Transverse colon (tissue), 4 donors: ENCODE measurements at regions not wholly inside any gene's neighbourhood (a gene's known extent, or its start where the extent isn't known, plus 50 kb on each side); places are given as distances from the start of the nearest gene placed in this dataset.

Source experiments
- POLR2A ChIP-seq: fragments of 450-650 bp; IDR thresholded peaks from one replicate; pipeline ENCODE4 v1.6.1; 2016; ENCODE audit warnings: antibody characterized with exemption, mild to moderate bottlenecking, moderate library complexity
- POLR2AphosphoS5 ChIP-seq, 3 donors: sonication (generic); formaldehyde crosslinking; IDR thresholded peaks; one replicate each; pipeline ENCODE4 v1.6.1; 2016; ENCODE audit warnings: antibody characterized with exemption in 3 of 3
- TF ChIP-seq, protein P1 (sequence below), 5 experiments: fragments of 200-600 bp in 3 of 5; fragments of 450-650 bp in 2 of 5; sonication (generic) in 3 of 5; IDR thresholded peaks; 1 replicate in 2 of 5; 2 replicates in 3 of 5; pipeline ENCODE4 v1.5.1; 2016 to 2017; ENCODE audit warnings: antibody characterized with exemption in 5 of 5, inconsistent platforms in 3 of 5, mild to moderate bottlenecking in 2 of 5, moderate library complexity in 1 of 5

DNA sequence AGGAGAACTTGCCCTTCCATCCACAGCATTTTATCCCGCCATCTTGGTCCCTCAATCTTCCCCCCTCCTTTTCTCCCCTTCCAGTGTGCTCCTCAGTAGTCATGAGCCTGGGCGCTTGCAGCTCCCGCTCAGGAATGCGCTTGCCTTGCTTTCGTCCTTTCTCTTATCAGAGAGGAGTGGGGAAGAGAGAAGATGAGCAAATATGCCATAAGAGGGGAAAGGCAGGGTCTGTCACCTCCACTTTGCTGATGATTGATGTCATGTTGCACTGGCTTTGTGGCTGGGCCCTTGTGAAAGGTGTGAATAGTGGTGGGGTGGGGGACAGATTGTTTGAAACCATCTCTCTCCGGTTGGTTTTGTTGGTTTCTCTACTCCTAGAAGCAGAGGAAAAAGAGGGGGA, 569.3 kb downstream of the TNS1 start:
- TF ChIP-seq, protein P1, sequence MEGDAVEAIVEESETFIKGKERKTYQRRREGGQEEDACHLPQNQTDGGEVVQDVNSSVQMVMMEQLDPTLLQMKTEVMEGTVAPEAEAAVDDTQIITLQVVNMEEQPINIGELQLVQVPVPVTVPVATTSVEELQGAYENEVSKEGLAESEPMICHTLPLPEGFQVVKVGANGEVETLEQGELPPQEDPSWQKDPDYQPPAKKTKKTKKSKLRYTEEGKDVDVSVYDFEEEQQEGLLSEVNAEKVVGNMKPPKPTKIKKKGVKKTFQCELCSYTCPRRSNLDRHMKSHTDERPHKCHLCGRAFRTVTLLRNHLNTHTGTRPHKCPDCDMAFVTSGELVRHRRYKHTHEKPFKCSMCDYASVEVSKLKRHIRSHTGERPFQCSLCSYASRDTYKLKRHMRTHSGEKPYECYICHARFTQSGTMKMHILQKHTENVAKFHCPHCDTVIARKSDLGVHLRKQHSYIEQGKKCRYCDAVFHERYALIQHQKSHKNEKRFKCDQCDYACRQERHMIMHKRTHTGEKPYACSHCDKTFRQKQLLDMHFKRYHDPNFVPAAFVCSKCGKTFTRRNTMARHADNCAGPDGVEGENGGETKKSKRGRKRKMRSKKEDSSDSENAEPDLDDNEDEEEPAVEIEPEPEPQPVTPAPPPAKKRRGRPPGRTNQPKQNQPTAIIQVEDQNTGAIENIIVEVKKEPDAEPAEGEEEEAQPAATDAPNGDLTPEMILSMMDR (IDR thresholded peaks at IDR 0.05): no peak
- TF ChIP-seq POLR2A: no peak
- TF ChIP-seq POLR2AphosphoS5 (IDR thresholded peaks at IDR 0.05): no peak
